ENCODE measurements at regions not wholly inside any gene's neighbourhood (a gene's known extent, or its start where the extent isn't known, plus 50 kb on each side); places are given as distances from the start of the nearest gene placed in this dataset.

GRCh38 chrX:39848900-39849299, 248.9 kb downstream of the BCOR start:
- Histone ChIP-seq H3K9me3 (ENCODE audit: control insufficient read depth, low read depth, low read length) (no peaks in the 10 kb centered on the region), H4K20me1 (ENCODE audit: control insufficient read depth, extremely low read depth, insufficient read depth, low read length) (no peaks in the 10 kb centered on the region), H3K4me2 (ENCODE audit: control insufficient read depth, extremely low read depth, insufficient read depth, low read depth, low read length) (no peak overlapping the region), H3K27ac (ENCODE audit: control insufficient read depth, insufficient read depth, low read length) (no peak overlapping the region), H3K27me3 (ENCODE audit: control insufficient read depth, extremely low read depth, insufficient read depth, low read length) (no peaks in the 10 kb centered on the region), H3K36me3 (ENCODE audit: control insufficient read depth in 2 of 2, extremely low read depth in 1 of 2, insufficient read depth in 2 of 2, low read length in 2 of 2) (no peaks in the 10 kb centered on the region), H3K79me2 (ENCODE audit: control insufficient read depth, insufficient read depth, low read length) (no peaks in the 10 kb centered on the region), H2AFZ (ENCODE audit: control insufficient read depth, low read length) (no peak overlapping the region), H3K4me3 (ENCODE audit: control insufficient read depth in 2 of 3, extremely low read depth in 1 of 3, insufficient read depth in 2 of 3, low read depth in 1 of 3, low read length in 3 of 3) (no peak overlapping the region), H3K4me1 (ENCODE audit: control insufficient read depth, extremely low read depth, insufficient read depth, low read length) (no peaks in the 10 kb centered on the region), H3K9me1 (ENCODE audit: control insufficient read depth, extremely low read depth, insufficient read depth, low read length) (no peaks in the 10 kb centered on the region), H3K9ac (ENCODE audit: control insufficient read depth, extremely low read depth, insufficient read depth, low read length) (no peak overlapping the region)
- FAIRE-seq = no peak
- no peak for DNase-seq (ENCODE audit: low read depth, low spot score)
- dilution Hi-C loops (cut with MboI; ENCODE audit: extremely low pct_ligation_motif_present, low sequenced_read_pairs) = no loop called here
- TF ChIP-seq EZH2 (IDR thresholded peaks at IDR 0.05; ENCODE audit: low read length) = no peak
- TF ChIP-seq CTCF (optimal IDR thresholded peaks at IDR 0.05 in 1 of 3, IDR thresholded peaks at IDR 0.05 in 1 of 3, conservative IDR thresholded peaks at IDR 0.05 in 1 of 3; ENCODE audit: extremely low read depth in 1 of 3, insufficient read depth in 2 of 3, low read length in 3 of 3) = no peak

- Histone ChIP-seq H3K4me3 (ENCODE audit: control insufficient read depth in 2 of 3, extremely low read depth in 1 of 3, insufficient read depth in 2 of 3, low read depth in 1 of 3, low read length in 3 of 3) (no peak overlapping the region), H3K27me3 (ENCODE audit: control insufficient read depth, extremely low read depth, insufficient read depth, low read length) (no peaks in the 10 kb centered on the region), H3K9me1 (ENCODE audit: control insufficient read depth, extremely low read depth, insufficient read depth, low read length) (no peaks in the 10 kb centered on the region), H2AFZ (ENCODE audit: control insufficient read depth, low read length) (no peak overlapping the region), H3K9me3 (ENCODE audit: control insufficient read depth, low read depth, low read length) (no peaks in the 10 kb centered on the region), H3K36me3 (ENCODE audit: control insufficient read depth in 2 of 2, extremely low read depth in 1 of 2, insufficient read depth in 2 of 2, low read length in 2 of 2) (no peaks in the 10 kb centered on the region), H3K79me2 (ENCODE audit: control insufficient read depth, insufficient read depth, low read length) (no peaks in the 10 kb centered on the region), H3K27ac (ENCODE audit: control insufficient read depth, insufficient read depth, low read length) (no peak overlapping the region), H3K4me2 (ENCODE audit: control insufficient read depth, extremely low read depth, insufficient read depth, low read depth, low read length) (no peak overlapping the region), H3K4me1 (ENCODE audit: control insufficient read depth, extremely low read depth, insufficient read depth, low read length) (peaks cover under 1% of the 10 kb centered on the region), H4K20me1 (ENCODE audit: control insufficient read depth, extremely low read depth, insufficient read depth, low read length) (no peaks in the 10 kb centered on the region), H3K9ac (ENCODE audit: control insufficient read depth, extremely low read depth, insufficient read depth, low read length) (no peak overlapping the region)
- dilution Hi-C loops (cut with MboI; ENCODE audit: extremely low pct_ligation_motif_present, low sequenced_read_pairs) = no loop called here
- TF ChIP-seq EZH2 (IDR thresholded peaks at IDR 0.05; ENCODE audit: low read length) = no peak
- no peak for TF ChIP-seq CTCF (optimal IDR thresholded peaks at IDR 0.05 in 1 of 3, IDR thresholded peaks at IDR 0.05 in 1 of 3, conservative IDR thresholded peaks at IDR 0.05 in 1 of 3; ENCODE audit: extremely low read depth in 1 of 3, insufficient read depth in 2 of 3, low read length in 3 of 3)
- FAIRE-seq (no peak), DNase-seq (ENCODE audit: low read depth, low spot score) (no peak)
Observed at GRCh38 chrX:39850209-39850608, 247.5 kb downstream of the BCOR start.

Data from keratinocyte (primary cell).